Fibroblast of skin of right quadriceps (primary cell): ENCODE measurements at regions not wholly inside any gene's neighbourhood (a gene's known extent, or its start where the extent isn't known, plus 50 kb on each side); places are given as distances from the start of the nearest gene placed in this dataset.
A peak's percentile ranks its signal among the peaks of the same experiment; 100 is the strongest.
"Not testable (repeated sequence)": the region's sequence is repeated elsewhere in the genome, so short reads cannot be mapped to it uniquely, and the experiment has no call there.

Experiments
- DNase-seq: peaks from one replicate; pipeline ENCODE4 v3.0.0-alpha.2; 2013

GRCh38 chr12:18849761-18850160 lies 111.8 kb downstream of the CAPZA3 start:
- peak; percentile 19 for DNase-seq

DNA sequence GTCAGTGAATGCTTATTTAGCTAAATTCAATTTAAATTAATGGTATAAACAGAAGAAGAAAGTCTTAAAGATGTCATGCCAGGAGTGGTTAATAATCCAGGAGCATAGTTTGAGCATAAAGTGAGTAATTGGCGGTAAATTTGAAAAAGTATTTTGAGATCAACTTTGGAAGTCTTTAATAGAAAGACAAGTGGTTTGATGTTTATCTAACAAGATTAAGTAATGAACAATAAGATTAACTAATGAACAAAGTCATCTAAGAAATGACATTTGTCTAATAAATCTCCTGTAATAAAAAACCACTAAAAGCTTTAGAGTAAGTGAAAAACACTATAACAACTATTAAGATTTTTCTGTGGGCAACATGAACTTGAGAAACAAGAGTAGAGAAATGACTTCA lies 112.8 kb downstream of the CAPZA3 start:
- DNase-seq, result no peak

- no peak for DNase-seq
Observed at GRCh38 chr12:18851271-18851670, 113.4 kb downstream of the CAPZA3 start.

GRCh38 chr12:18853570-18854366 lies 115.8 kb downstream of the CAPZA3 start:
- no peak for DNase-seq

DNA sequence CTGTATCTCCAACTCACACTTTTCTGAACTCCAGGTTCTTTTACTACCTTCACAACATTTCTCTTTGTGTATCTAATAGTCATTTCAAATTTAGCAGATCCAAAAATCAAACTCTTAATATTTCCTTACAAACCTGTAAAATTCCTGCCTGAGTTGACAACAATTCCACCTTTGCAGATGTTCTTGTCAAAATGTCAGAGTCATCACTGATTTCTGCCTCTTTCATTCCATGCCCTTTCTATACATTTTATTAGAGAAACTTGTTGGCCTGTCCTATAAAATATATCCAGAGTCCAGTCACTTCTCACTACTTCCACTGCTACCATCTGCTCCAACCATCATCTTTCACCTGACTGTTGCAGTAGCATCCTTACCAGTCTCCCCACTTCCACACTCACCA lies 119.7 kb downstream of the CAPZA3 start:
- no peak for DNase-seq

DNA sequence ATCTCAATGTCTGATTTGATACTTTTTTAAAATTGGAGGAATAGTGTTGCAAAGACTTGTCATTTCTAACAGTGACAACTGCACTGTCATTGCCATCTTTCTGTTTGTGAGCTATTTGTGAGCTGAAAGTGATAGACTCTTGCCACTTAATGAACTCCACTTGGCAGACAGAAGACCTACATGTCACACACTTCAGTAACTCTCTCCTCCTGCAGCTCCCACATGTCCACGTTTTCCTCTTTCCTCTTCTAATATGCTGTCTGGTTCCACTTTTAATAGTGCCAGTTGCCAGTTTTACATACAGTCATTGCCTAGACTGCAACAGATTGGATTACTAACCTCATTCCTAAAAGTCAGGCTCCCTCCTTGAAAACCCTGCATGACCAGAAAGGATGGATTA lies 121.5 kb downstream of the CAPZA3 start:
- no peak for DNase-seq

GRCh38 chr12:18861287-18861858 lies 123.5 kb downstream of the CAPZA3 start:
- peak; percentile 17 for DNase-seq

GRCh38 chr12:18863769-18864500 lies 126.0 kb downstream of the CAPZA3 start:
- DNase-seq, result no peak

DNA sequence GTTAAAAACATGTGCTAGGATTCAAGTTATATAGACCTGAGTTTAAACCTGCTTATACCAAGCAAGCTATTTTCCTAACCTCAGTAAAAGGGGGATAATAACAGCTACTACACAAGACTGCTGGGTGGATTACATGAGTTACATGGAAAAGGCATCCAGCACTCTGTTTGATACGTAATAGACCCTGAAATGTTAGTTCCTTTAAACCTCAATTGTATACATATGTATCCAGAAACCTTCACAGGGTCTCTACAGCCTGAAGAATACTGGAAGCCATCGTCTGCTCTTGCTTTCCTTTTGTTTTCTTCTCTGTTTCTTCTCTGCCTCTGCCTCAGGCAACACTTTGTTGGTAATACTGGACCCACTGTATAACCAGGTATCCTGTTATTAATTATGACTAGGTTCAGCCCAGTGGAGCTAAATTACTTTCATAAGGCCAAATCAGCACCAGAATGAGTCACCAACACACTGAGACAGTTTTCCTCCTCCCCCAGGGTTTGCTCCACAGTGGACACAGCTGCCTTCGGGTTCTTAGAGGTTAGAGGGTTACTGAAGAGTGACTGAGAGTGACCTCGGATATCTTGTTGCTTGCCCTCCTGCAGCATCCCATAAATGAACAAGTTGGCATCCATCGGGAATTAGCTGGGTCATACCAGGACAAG lies 127.1 kb downstream of the CAPZA3 start:
- DNase-seq, result peak; percentile 80

GRCh38 chr12:18868717-18869116 lies 130.8 kb downstream of the CAPZA3 start:
- DNase-seq, result peak; percentile 76

- no peak for DNase-seq
Observed at GRCh38 chr12:18872770-18873169, 134.9 kb downstream of the CAPZA3 start.

DNA sequence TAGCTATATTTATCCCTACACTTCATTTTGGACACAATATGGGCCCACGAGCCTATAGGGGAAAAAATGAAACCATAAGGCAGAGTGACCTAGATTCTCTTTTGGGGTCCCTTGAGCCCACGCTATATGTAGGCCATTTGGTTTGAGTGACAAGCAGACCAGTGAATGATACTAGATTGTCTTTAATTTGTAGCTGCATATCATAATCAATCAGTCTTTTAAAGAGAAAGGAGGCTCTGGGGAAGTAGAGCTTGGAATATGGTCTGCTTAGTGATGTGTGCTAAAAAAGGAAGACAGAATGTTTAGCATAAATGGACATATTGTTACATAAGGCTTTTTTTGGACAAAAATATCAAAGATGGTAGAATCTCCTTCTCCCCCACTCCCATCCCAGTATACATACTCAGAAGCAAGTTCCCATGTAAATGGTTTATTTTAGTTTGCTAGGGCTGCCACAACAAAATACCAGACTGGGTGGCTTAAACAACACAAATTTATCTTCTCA lies 140.8 kb downstream of the CAPZA3 start:
- DNase-seq, result no peak

DNA sequence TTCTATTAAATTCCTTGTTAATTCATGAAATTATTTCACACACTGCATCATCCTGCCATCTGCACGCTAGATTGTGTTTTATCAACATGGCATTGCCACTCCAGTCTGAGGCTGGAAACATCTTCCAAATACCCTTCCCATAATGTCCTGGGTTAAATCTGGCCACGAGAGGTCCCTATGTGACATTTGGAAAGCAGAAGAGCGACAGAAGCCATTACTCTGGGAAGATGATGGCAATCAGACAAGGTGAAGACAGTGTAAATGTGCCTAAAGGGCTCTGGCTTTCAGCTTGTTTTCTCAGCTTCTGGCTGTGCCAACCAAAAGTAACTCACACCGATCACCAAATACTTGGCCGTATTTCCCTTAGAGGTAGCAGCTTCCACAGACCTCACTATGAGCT lies 144.8 kb downstream of the CAPZA3 start:
- DNase-seq, result no peak

GRCh38 chr12:18886962-18887361 lies 149.0 kb downstream of the CAPZA3 start:
- no peak for DNase-seq

DNA sequence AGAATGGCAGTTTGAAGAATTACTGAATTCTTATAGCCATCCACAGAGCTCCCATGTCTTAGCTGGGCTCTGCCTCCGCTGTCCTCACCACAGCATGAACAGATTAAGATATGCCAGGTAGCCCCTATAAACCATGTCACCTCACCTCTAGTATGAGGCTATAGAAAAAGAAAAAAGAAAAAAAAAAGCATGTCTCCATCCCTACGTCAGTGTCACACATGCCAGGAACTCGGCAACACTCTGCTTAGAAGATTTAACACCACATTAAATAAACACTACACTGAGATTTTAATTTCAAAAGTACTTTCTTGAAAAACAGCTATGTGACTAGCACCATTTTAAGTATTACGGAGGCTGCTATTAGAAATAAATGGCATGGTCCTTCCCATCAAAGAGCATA lies 149.4 kb downstream of the CAPZA3 start:
- DNase-seq, result no peak

DNA sequence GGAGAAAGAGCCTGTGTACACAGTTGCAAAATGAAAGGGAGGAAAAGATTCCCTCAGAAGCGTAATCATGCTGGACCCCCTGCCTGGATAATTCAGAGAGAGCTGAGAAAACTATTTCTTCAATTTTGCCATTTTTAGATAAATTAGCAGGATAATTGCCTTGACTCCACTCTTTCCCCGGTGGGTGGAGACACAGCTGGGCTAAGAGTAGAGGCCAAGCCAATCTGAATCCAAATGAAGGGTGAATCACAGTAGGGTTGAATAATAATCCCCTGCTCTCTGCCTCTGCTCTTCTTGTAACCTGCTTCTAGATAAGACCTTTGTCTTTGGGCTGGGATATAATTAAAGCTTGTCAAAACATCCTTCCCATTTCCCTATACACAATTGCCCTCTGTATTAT lies 150.1 kb downstream of the CAPZA3 start:
- DNase-seq, result no peak

GRCh38 chr12:18890621-18891020 lies 152.7 kb downstream of the CAPZA3 start:
- DNase-seq, result not testable (repeated sequence)

DNA sequence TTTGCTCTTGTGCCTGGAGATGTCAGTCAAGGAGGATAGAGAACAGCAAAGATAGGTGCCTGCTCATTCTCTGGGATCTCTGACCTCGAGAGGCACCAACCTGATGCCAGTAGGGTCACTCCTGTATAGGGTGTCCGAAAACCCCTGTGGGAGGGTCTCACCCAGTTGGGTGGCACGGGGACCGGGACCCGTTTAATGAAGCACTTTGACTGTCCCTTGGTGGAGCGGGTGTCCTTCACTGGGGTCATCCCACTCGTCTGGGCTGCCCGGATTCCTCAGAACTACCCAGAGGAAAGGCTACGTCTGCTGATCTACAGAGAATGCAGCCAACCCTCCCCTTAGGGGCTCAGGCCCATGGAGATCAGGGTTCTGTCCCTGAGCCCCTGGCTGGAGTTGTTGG lies 157.6 kb downstream of the CAPZA3 start:
- DNase-seq, result no peak

DNA sequence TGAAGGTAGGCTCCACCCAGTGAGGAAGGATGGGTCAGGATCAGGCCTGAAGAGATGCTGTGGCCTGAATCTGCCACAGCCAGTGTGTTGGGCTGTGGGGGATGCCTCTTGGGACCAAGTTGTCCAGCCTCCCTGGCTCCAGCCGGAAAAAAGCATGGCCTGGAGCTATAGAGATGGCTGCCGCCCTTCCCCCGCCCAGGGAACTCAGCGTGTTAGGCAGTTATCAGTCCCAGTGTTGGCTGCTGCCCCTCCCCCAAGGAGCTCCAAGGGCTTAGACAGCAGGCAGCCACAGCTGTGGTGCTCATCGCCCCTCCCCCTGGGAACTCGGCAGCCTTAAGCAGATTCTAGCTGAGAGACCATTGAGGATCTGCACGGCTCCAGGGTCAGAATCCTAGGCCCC lies 158.0 kb downstream of the CAPZA3 start:
- DNase-seq, result no peak

DNA sequence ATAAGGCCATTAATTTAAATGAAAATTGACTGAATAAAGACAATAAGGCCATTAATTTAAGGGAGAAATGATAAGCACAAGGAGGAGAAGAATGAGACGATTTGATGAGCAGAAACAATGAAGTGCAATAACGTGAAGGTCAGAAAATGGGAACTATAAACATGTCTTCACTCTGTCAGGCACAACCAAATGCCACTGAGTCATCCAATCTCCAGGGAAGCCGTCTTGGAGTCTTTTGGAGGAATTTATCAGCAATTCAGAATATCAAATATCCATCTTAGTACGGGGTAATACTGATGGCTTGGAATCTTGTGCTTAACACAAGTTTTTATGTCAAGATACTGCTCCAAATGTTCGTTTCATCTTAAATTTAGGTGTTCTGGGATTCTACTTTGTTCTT lies 159.9 kb downstream of the CAPZA3 start:
- DNase-seq, result peak; percentile 49

DNA sequence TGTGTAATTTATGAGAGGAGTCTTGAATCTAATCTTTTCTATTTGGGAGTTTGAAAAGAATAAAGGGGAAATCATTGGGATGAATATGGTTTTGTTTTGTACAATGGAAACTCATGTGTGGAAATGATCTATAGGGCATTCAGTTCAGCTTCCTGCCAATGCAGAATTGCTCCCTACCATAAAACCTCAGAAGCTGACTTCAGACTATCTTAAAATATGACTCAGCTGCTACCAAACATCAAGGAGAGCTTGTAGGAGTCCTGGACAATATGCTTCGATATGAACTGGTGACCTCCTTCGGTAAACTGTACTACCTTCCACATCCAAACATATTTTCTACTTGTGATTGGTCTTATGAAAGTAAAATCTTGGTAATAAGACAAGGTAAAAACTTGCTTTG lies 160.6 kb downstream of the CAPZA3 start:
- peak; percentile 25 for DNase-seq

DNA sequence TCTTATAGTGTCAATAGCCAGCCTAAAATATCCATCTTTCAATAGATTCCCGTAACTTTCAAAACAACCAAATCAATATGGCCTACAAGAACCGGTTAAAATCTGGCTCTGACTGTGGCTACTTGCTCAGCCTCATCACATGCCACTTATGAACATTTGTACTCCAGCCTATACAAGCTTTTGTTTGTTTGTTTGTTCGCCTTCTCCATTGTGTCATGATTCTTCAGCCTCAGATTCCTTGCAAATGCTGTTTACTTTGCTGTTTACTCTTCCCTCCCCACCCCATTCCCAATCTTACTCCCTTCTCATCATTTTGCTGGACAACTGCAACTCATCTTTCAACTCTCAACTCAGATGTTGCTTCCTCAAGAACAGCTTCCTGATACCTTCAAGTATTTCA lies 161.2 kb downstream of the CAPZA3 start:
- no peak for DNase-seq

DNA sequence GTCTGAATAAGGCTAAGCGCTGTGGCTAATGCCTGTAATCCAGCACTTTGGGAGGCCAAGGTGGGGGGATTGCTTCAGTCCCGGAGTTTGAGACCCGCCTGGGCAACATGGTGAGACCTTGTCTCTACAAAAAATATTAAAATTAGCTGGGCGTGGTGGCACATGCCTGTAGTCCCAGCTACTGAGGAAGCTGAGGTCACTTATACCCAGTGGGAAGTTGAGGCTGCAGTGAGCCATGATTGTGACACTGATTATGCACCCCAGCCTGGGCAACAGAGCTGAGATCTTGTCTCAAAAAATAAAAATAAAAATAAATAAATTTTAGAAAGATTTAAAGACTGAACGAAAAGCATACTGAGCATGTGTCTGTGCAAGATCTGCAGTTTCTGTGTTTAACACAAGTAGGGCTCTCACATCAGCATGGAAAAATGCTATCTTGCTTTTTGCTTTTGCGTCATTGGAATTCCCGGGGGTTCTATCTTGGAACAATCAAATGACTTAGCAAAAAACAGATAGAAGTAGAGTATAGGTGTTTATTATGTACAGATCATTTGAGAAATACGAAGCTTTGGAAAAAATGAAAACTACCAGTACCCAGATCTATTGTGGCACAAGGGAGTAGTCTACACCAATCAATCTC lies 161.9 kb downstream of the CAPZA3 start:
- DNase-seq, result peak; percentile 7
